ENCODE measurements at regions not wholly inside any gene's neighbourhood (a gene's known extent, or its start where the extent isn't known, plus 50 kb on each side); places are given as distances from the start of the nearest gene placed in this dataset.

DNA sequence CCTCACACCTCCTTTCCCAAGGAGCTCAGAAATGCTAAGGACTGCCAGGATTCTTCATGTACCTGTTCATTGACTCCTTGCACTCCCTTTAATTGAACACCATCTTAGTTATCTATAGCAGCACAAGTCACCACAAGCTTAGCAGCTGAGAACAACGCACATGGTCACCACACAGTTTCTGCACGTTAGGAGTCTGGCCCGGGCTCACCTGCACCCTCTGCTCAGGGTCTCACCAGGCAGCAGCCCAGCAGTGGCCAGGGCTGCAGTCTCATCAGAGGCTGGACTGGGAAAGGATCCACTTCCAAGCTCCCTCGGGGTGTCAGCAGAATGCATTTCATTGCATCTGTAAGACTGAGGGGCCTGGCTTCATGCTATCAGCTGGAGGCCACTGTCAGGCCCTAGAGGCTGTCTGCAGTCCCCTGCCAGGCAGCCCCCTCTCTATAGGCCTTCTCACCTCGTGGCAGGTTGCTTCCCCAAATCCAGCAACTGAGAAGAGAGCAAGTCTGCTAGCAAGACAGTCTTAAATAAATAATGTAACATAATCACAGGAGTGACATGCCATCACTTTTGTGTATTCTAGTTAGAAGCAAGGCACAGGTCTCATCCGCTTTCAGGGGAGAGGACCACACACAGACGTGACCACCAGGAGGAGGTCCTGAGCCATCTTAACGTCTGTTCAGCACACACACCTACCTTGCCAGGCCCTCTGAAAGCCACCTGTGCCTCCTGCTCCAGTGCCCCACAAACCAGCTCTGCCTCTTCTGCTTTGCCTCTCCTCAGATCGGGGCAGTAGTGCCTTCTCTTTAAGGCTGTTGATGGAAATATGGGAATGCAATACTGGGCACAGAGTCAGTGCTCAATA lies 165.2 kb upstream of the CST7 start:
- TF ChIP-seq, protein P1, sequence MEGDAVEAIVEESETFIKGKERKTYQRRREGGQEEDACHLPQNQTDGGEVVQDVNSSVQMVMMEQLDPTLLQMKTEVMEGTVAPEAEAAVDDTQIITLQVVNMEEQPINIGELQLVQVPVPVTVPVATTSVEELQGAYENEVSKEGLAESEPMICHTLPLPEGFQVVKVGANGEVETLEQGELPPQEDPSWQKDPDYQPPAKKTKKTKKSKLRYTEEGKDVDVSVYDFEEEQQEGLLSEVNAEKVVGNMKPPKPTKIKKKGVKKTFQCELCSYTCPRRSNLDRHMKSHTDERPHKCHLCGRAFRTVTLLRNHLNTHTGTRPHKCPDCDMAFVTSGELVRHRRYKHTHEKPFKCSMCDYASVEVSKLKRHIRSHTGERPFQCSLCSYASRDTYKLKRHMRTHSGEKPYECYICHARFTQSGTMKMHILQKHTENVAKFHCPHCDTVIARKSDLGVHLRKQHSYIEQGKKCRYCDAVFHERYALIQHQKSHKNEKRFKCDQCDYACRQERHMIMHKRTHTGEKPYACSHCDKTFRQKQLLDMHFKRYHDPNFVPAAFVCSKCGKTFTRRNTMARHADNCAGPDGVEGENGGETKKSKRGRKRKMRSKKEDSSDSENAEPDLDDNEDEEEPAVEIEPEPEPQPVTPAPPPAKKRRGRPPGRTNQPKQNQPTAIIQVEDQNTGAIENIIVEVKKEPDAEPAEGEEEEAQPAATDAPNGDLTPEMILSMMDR (conservative IDR thresholded peaks at IDR 0.05): no peak
- no peak for TF ChIP-seq EZH2 (IDR thresholded peaks at IDR 0.05; ENCODE audit: low read depth)

Measured in PC-9 (cell line).